Hematopoietic multipotent progenitor cell treated with erythropoietin and hydrocortisone succinate and interleukin-3 and kit ligand, for 4 days (in vitro differentiated cells): ENCODE measurements at regions not wholly inside any gene's neighbourhood (a gene's known extent, or its start where the extent isn't known, plus 50 kb on each side); places are given as distances from the start of the nearest gene placed in this dataset.

Experiments used
- DNase-seq: peaks from one replicate; pipeline ENCODE4 v3.0.0-alpha.2; 2015

DNA sequence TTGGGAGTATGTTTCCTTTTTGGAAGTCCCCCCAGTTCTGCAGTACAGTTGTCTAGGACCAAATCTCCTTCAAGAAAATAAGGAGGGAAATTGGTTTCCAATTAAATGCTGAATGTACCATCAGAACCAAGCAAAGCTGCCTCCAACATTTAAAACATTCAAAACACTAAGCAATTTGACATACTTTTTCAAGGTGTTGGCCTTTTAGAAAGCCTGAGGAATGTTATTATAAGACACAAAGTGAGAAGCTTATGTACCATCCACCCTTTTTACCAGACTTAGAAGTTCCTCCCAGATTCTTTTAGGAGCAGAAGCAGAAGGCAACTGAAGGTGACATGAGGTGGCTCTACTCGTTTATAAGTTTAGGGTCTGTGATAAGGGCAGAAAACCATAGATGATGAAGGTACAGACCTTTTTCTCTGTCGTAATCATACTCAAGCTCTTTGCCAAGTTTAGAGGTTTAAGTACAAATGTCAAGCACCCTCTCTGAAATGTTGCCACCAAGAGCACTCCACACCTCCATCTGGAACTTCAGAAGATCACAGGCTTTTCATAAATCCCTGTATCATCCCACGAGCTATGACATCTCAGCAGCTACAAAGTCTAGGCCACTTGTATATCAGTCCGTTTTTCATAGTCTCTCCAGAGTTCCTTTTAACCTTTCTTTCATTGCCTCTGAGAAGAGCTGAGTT, 282.5 kb upstream of the THBS1 start:
- DNase-seq, result no peak

DNA sequence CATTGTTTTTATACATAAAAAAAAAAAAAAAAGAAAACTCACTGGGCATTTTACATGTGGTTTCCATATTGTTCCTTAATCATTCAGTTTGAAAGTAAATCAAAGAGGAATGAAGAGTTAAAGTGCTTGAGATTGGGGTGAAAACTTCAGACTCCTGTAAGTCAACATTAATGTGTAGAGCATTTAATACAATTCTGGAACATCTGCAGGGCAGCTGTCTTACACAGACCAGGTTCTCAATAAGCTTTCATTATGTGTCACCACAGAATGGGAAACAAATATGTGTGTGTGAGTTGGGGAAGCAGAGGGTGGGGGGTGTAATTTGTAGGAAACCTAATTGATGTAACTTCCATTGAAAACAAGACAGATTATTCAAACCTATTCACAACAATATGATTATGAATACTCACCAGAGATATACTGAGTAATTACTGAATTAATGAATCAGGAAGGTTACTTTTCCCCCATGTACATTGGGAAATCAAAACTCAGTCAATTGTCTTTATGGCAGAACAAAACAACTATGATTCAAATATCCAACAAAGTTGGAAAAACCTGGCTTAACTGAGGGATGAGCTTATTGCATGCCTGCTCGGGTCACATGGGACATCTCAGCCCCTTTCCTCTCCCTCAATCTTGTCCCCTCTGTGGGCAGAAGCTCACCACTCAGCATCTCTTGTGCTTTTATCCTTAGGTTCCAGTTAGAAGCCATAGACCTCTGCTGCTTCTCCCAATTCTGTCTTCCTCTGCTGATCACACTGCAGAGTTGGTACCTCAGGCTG, 281.2 kb upstream of the THBS1 start:
- DNase-seq, result no peak

DNA sequence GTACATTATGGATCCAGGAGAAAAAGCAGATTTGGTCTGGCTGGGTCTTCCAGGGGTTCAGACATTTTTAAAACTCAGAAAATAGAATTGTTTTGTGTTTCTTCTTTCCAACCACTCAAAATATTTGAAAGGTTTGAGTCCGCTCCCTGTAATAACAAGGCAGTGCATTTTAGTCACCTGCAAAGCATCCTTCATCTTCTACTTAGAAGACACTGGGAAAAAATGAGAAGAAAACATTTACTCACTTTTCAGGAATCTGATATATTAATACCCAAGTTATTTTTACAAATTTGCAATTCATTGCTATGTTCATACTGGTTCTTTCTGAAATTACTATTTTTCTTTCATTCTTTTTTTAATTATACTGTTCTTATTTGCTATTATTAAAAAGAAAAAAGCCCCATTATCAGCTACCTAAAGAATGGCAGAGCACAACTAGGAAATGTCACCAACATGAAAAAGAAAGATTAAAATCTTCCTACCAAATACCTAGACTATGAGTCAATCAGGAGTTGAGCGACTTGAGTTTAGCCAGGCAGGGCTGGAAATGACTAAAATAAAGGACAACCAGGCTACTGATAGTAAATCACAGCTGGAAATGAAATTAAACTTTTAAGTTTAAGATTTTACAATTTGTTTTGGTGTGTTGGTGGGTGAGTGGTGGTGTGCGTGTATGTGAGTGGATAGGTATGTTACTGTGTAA, 280.3 kb upstream of the THBS1 start:
- DNase-seq, result no peak

DNA sequence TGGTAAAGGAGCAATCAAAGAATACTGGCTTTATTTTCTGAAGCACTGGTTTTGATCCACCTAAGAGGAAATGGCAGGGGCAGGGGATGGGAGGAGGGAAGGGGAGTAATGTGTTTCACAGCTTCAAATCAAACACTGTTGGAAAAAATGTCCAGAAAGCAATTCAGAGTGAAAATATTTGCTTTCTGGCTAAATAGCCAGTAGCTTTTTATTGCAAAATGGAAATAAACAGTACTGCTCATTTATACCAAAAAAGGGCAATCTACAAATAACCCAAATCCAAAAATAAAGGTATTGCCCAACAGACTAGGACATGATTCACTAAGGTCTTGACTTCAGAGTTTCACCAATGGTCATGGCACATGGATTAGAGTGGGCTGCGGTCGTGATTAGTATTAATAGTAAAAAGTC, 279.3 kb upstream of the THBS1 start:
- DNase-seq, result no peak

DNA sequence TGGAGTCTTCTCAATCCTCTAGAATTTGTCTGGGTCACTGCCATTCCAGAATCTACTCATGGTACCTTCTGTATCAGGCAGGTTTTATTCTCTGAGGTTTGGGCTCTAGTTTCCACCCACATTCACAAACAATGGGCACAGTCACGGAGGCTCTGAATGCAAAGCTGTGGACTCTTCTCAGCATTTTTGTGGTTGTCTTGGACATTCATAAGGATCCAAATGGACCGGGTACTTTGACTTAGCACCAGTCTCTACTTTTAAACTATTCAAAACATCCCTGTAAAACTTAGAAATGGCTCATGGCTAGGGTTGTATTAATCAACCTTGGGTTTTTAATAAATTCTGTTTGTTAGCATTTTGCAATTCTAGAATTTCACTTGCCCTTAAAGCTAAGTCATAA, 277.9 kb upstream of the THBS1 start:
- DNase-seq, result no peak

DNA sequence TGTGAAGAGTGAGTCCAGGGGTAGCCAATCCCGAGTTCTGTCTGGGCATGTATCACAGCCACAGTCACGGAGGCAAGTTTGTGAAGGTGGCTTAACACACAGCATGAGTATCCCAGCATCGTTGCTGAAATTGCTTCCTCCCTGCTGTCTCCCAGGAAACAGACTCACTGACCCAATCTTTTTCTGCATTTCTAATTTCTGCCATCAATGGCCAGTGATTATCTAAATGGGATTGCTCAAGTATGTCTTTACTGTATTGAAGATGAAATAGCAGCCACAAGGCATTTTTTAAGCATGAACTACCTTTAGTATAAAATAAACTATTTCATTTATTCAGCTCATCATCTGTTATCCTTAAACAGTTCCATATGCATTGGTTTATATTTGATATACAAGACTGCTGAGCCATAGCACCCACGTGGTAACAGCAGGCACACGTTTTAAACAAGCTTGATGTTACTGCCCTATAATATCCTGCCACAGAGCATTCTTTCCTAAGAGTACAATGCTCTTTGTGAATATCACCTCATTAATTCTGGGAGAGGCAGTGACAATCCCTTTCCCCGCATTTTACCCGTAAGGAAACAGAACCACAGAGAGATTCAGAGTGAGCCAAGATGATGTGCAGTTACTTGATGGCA, 276.6 kb upstream of the THBS1 start:
- no peak for DNase-seq

DNA sequence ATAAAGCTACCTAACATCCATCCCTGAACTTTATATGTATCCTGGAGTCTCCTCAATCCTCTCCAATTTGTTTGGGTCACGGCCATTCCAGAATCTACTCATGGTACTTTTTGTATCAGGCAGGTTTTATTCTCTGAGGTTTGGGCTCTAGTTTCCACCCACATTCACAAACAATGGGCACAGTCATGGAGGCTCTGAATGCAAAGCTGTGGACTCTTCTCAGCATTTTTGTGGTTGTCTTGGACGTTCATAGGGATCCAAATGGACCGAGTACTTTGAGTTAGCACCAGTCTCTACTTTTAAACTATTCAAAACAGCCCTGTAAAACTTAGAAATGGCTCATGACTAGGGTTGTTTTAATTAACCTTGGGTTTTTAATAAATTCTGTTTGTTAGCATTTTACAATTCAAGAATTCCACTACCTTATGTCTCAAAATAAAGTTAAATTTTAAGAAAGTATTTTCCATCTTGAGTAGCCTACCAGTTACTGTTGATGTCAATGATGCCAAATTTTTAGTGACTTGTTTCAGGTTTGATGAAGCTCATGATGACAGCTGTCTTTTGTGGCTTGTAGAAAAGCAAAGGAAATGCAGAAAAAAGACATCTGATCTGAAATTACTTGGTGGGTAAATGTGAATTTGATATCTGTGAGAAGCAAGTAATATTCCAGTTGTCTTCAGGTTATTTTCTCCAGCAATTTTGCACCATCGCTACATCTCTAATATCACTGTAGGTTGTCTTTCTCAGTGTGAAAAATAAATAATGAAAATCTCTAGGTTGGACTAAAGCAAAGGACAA, 275.7 kb upstream of the THBS1 start:
- no peak for DNase-seq

DNA sequence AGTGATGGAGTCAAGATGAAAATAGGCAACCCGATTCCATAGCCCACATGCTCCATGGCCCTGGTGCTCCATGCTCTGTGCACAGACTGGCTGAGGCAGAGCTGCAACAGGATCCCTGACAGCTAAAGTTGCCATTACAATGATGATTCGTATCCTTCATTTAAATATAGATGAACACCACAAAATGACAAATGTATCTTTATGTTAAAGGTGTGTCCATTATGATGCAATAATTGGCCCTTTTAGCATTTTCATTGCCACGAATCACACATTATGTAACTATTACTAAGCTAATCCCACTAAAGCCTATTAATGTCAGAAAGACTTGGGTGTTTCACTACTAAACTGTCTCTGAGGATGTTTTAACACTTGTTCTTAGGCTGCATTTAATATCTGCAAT, 270.2 kb upstream of the THBS1 start:
- no peak for DNase-seq

DNA sequence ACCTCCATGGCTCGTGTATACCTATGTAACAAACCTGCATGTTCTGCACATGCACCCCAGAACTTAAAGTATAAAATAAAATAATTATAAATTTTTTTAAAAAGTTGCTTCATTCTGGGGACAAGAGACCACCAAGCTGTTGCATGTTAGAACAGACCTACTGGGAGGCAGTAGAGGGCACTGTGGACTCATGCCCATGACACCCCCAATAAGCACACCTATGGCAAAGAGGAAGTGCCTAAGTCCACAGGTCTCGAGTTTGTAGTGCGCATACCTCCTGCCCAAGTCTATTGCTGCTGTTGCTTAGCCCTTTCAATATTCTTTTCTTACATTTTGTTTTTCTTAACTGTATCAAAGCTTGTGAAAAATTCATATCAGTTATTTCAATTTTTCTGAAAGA, 267.9 kb upstream of the THBS1 start:
- DNase-seq, result peak; percentile 86

DNA sequence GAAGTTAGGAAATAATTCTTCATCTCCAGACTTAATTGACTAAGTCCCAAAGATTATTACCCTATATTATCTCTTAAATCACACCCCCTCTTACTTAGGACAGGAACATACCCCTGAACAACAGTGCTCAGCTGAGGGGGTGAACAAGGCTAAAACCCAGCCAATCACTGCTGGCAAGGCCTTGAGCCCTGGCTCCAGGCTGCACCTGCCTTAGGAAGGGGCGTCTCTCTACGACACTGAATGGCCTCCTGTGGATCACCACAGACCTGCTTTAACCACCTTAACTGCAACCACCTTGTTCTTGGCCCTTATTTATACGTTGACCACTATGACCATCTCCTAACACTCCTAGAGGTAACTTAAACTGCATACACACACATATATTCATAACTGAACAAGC, 267.4 kb upstream of the THBS1 start:
- no peak for DNase-seq

DNA sequence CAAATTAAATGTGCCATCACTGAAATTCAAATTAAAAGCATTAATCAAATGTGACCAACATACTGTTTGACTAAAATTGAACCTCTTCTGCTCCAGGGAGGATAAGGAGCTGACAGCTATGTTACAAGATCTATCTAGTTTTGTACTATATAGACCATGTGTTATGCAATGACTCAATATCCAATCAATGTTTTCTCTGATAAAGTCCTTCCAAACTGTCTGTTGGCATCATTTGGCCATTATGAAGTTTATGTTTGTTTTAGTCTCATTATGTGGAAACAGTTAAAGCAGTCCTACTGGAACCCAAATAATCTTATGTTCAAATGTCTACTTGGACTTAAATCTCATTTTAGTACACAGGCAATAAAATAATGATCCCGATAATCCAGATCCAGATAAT, 267.0 kb upstream of the THBS1 start:
- no peak for DNase-seq

DNA sequence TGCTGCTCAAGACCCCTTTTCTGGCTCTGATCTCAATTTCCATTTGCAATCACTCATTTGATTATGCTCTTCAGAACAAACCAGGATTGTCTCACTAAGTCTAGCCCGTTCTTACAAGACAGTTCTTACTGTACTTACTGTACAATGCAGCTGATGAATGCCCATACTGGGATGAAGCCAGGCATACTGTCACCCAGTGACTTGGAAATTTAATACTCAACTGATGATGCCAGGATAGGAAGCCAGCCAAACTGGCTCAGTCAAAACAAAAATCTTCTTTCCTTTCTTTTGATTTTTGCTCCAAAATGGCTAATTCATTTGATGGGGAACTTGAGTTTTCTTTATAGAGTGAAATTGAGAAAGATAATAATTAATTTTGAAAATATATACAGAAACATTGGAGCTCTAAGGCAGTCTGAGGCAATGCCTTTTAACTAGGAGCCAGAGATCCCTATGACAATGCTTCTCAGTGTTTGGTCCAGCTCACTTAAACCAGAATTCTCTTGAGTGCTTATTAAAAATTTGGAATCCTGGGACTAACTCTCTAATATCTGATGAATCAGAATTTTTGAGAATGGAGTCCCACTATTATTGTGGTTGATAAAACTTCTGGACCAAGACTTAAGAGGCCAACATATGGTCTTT, 265.6 kb upstream of the THBS1 start:
- DNase-seq, result no peak

DNA sequence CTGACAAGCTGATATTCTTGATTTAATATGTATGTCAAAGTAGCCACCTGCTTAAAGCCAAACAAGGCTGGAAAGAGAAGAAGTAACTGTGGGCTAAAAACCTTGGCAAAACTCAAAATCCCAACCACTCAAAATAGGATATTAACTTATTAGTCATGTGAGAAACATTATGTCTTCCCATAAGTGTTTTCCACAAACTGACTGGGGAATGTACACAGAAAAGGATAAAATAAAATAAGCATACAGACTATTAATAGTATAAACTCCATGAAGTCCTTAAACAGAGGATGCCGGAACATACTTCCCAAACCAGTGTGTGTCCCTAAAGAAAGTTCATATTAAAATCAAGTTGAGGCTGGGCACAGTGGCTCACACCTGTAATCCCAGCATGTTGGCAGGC, 263.7 kb upstream of the THBS1 start:
- no peak for DNase-seq

DNA sequence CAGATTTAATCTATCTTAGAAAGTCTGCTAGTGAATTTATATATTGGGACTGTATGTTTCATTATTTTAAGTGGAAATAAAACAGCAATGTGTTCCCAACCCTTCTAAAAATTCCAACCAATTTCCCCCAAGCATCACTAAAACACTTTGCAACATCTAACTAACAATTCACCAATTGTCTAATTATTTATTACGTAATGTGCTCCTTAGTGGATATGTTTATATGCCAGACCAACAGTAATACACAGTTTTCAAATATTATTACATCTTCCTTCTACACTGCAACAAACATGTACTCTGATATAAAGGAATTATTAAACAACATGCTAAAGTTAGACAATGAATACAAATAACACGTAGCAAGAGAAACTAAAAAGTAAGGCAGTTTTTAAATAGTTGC, 262.6 kb upstream of the THBS1 start:
- DNase-seq, result no peak

DNA sequence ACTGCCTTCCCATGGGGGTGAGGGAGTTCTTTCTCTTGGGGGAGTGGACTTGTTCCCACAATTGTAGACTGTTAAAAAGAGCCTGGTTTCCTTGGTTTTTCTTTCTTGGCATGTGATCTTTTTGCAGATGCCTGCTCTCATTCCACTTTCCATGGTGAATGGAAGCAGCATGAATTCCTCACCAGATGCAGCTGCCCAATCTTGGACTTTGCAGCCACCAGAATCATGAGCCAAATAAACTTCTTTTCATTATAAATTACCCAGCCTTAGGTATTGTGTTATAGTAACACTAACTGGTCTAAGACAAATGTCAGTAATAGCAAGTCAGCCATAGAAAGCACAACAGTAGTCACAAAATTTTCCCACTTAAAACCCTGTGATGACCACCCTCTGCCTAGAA, 260.5 kb upstream of the THBS1 start:
- DNase-seq, result no peak

DNA sequence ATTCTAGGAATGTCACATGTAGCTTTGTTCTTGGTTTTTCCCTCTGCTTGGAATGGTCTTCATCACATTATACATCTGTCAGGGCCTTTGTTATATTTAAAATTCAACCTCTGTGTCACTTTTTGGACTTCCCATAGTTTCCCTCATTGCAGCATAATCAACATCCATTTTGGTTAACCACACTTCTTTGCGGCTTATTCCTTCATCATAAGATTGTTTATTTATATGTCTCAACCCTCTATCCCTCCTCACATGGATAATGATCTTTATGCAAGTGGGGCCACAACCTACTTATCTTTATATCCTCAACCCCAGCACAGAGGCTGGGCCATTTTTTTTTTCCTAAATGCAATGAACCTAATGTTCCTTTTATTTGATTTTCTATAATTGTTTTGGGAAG, 260.0 kb upstream of the THBS1 start:
- DNase-seq, result peak; percentile 22

DNA sequence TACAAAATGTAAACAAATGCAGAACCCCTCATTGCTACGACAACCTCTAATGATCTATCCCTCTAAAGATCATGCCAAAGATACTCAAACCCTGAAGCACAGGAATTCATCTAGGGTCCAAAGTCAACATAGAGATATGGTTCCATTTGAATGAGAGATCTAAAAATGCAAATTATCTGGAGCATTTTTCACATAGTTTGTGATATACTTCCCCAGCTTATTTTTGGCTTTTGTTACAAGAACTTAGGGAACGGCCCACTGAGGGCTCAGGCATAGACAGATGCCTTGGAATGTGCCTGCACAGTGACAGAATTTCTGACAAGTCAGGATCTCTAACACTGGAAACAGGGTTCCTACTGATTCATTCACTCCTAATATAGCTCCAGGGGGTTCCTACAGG, 258.9 kb upstream of the THBS1 start:
- no peak for DNase-seq

DNA sequence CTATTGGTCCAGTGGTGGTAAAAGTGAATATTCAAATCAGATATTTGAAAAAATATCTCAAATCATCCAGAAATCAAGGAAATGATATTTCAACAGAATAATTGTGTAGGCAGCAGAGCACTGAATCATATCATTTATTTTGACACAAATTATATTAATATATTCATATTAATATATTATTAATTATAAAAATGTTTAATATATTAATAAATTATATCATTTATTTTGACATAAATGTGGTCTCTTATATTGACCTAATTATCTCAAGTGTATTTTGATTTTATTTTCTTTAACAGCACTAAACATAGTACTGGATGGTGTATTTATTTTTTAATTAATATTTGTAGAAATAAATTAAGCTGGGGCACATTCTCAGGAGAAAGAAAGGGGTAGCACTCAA, 257.7 kb upstream of the THBS1 start:
- no peak for DNase-seq

DNA sequence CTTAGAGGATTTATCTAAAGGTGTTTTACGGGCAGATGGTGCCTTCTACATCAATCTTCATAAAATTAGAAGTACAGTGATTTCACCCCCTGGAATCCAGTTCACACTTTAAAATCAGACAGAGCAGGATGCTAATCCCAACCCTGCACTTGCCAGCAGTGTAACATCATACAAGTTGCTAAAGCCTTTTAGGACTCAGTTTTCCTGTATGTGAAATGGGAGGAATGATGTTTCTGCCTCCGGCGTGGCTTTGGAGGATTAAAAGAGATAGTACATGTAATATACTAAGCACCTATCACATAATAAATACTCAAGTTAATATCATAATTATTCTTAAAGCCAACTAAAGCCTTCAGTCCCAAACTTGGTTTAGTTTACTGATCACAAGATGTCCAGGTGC, 257.2 kb upstream of the THBS1 start:
- no peak for DNase-seq

DNA sequence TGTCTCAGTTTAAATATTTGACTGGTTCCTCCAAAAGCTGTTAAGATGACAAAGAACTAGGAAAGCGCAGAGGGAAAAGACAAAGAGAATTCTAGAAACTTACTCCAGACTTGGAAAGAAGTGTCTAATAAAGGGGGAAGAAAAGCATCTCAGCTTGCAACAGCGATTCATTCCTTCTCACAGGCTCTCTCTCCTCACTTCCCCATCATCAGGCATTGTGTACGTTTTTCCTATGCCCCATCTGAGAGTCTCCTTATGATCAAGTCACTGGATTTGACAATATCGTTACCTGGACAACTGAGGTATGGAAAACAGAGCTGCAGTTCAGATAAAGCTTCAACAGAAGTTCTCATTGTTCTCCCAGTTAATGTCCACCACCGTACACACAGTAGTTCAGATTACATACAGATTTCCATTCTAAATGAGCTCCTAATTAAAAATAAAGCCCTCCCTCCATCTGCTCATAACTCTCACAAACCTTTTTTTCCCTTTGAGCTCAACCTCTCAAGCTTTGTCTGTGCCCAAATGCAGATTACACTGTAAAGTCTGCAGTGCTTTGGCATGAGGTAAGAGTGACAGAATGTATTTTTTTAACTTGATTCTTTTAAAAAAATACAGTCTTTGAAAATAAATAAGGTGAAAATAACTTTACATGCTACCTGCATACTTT, 254.4 kb upstream of the THBS1 start:
- DNase-seq, result no peak

DNA sequence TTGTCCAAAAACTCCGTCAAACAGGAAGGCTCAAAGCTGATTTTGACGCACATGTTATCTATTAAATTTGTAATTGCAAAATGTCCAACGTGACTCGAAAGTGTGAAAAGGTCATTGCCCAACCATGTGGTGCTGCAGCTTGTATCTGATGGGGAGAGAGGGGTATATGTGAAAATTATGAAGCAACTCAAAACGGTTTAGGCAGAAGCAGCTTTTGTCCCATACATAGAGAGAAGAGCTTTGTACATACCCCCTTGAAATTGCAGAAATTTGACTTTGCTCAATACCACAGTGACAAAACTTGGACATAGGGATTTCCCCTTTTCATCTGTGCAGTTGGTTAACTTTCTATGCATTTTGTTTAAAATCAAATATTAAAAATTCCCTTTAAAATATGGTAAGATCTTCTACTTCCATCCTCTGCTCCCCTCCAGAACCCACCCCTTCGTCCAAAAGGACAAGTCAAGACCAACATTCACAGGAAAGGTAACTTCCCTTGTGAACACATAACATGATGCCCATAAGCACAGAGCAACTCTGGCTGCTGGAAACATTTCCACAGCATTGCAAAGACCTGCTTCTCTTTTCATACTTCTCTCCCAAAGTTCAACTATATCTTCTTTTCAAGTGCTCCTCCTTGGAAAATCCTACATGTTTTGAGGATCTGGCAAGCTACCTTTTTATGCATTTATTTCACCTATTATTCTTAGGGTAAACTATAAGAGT, 253.7 kb upstream of the THBS1 start:
- peak; percentile 87 for DNase-seq
